Activated naive CD4-positive, alpha-beta T cell (primary cell): ENCODE measurements at regions not wholly inside any gene's neighbourhood (a gene's known extent, or its start where the extent isn't known, plus 50 kb on each side); places are given as distances from the start of the nearest gene placed in this dataset.
A peak's percentile ranks its signal among the peaks of the same experiment; 100 is the strongest.

Experiments
- DNase-seq, 4 experiments: peaks; one replicate each; lab custom pipeline; 2025; lab: John Stamatoyannopoulos, UW

GRCh38 chr20:59376109-59376841 lies 75.9 kb downstream of the EDN3 start:
- no peak for DNase-seq

- no peak for DNase-seq
These were observed 76.6 kb downstream of the EDN3 start for GRCh38 chr20:59376998-59377397.

- no peak for DNase-seq
These were observed 77.4 kb downstream of the EDN3 start for GRCh38 chr20:59377842-59378241.

GRCh38 chr20:59378396-59378795 lies 78.0 kb downstream of the EDN3 start:
- no peak for DNase-seq

- DNase-seq, result no peak
These were observed 78.6 kb downstream of the EDN3 start for GRCh38 chr20:59378966-59379365.

GRCh38 chr20:59381689-59382088 lies 81.3 kb downstream of the EDN3 start:
- DNase-seq, result no peak

- no peak for DNase-seq
These were observed 81.8 kb downstream of the EDN3 start for GRCh38 chr20:59382157-59382725.

GRCh38 chr20:59382907-59383306 lies 82.5 kb downstream of the EDN3 start:
- no peak for DNase-seq

GRCh38 chr20:59385038-59385437 lies 84.6 kb downstream of the EDN3 start:
- DNase-seq, result no peak

GRCh38 chr20:59385480-59385879 lies 85.1 kb downstream of the EDN3 start:
- DNase-seq, result no peak

- no peak for DNase-seq
These were observed 86.4 kb downstream of the EDN3 start for GRCh38 chr20:59386809-59387208.

GRCh38 chr20:59387891-59388290 lies 87.5 kb downstream of the EDN3 start:
- DNase-seq, result no peak

GRCh38 chr20:59388402-59388801 lies 88.0 kb downstream of the EDN3 start:
- DNase-seq, result no peak

GRCh38 chr20:59390437-59390836 lies 90.0 kb downstream of the EDN3 start:
- DNase-seq, result no peak

- DNase-seq, result no peak
These were observed 91.6 kb downstream of the EDN3 start for GRCh38 chr20:59391975-59392374.

- DNase-seq, result no peak
These were observed 92.3 kb downstream of the EDN3 start for GRCh38 chr20:59392736-59393135.

GRCh38 chr20:59393142-59393541 lies 92.7 kb downstream of the EDN3 start:
- DNase-seq, result no peak

- no peak for DNase-seq
These were observed 95.3 kb downstream of the EDN3 start for GRCh38 chr20:59395729-59396128.

GRCh38 chr20:59398537-59399205 lies 98.3 kb downstream of the EDN3 start:
- no peak for DNase-seq

GRCh38 chr20:59399426-59400099 lies 99.2 kb downstream of the EDN3 start:
- DNase-seq, result no peak

- DNase-seq, result peak in 1 of 4 experiments; percentile 10
These were observed 100.3 kb downstream of the EDN3 start for GRCh38 chr20:59400708-59401107.

GRCh38 chr20:59402681-59403080 lies 102.3 kb downstream of the EDN3 start:
- no peak for DNase-seq
